ENCODE measurements at regions not wholly inside any gene's neighbourhood (a gene's known extent, or its start where the extent isn't known, plus 50 kb on each side); places are given as distances from the start of the nearest gene placed in this dataset.

GRCh38 chr12:108052260-108052659 lies 76.8 kb upstream of the WSCD2 start:
- Mint-ChIP-seq H3K9me3 (no peaks in the 10 kb centered on the region), H3K4me1 (ENCODE audit: low read depth) (no peaks in the 10 kb centered on the region), H3K36me3 (no peaks in the 10 kb centered on the region), H3K27me3 (peaks cover 16% of the 10 kb centered on the region), H3K27ac (no peak overlapping the region), H3K4me3 (no peak overlapping the region)
- intact Hi-C loops (cut with micrococcal nuclease), result no loop called here
- CTCF ChIA-PET, result no interaction called here
- POLR2A ChIA-PET, result no interaction called here
- DNase-seq, result no peak

GRCh38 chr12:108053512-108053911 lies 75.6 kb upstream of the WSCD2 start:
- Mint-ChIP-seq H3K36me3 (no peaks in the 10 kb centered on the region), H3K9me3 (no peaks in the 10 kb centered on the region), H3K4me3 (no peak overlapping the region), H3K27me3 (peaks cover 12% of the 10 kb centered on the region), H3K27ac (no peak overlapping the region), H3K4me1 (ENCODE audit: low read depth) (no peaks in the 10 kb centered on the region)
- CTCF ChIA-PET, result no interaction called here
- POLR2A ChIA-PET, result no interaction called here
- intact Hi-C loops (cut with micrococcal nuclease), result no loop called here
- no peak for DNase-seq

DNA sequence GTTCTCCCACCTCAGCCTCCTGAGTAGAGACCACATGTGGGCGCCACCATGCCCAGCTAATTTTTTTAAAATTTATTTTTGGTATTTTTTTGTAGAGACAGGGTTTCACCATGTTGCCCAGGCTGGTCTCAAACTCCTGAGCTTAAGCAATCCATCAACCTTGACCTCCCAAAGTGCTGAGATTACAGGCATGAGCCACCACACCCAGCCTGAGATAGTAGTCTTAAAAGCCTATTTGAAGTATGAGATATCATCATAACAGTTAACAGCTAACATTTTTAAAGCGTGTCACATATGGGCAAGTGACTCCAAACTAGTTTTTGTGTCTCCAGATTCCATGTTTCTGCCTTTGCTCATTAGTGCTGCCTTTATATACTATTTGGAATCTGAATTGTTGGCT lies 74.6 kb upstream of the WSCD2 start:
- Mint-ChIP-seq H3K4me1 (ENCODE audit: low read depth) (no peaks in the 10 kb centered on the region), H3K9me3 (no peaks in the 10 kb centered on the region), H3K36me3 (no peaks in the 10 kb centered on the region), H3K4me3 (no peak overlapping the region), H3K27ac (no peak overlapping the region), H3K27me3 (peaks cover 12% of the 10 kb centered on the region)
- ChIA-PET CTCF (no interaction called here), POLR2A (no interaction called here)
- DNase-seq, result no peak
- intact Hi-C loops (cut with micrococcal nuclease), result no loop called here

GRCh38 chr12:108055141-108055540 lies 73.9 kb upstream of the WSCD2 start:
- no peaks in the 10 kb centered on the region for H3K9me3 Mint-ChIP-seq
- no peak for DNase-seq
- ChIA-PET POLR2A (no interaction called here), CTCF (no interaction called here)
- H3K4me1 Mint-ChIP-seq (ENCODE audit: low read depth), result no peaks in the 10 kb centered on the region
- H3K27me3 Mint-ChIP-seq, result peaks cover 9% of the 10 kb centered on the region
- no peak overlapping the region for H3K4me3 Mint-ChIP-seq
- intact Hi-C loops (cut with micrococcal nuclease), result no loop called here
- no peaks in the 10 kb centered on the region for H3K36me3 Mint-ChIP-seq
- no peak overlapping the region for H3K27ac Mint-ChIP-seq

GRCh38 chr12:108060067-108060466 lies 69.0 kb upstream of the WSCD2 start:
- H3K4me1 Mint-ChIP-seq (ENCODE audit: low read depth), result no peaks in the 10 kb centered on the region
- POLR2A ChIA-PET, result no interaction called here
- intact Hi-C loops (cut with micrococcal nuclease), result no loop called here
- no peak for DNase-seq
- no peak overlapping the region for H3K27ac Mint-ChIP-seq
- CTCF ChIA-PET, result no interaction called here
- H3K9me3 Mint-ChIP-seq, result no peaks in the 10 kb centered on the region
- no peak overlapping the region for H3K4me3 Mint-ChIP-seq
- no peaks in the 10 kb centered on the region for H3K36me3 Mint-ChIP-seq
- peaks cover 3% of the 10 kb centered on the region for H3K27me3 Mint-ChIP-seq

GRCh38 chr12:108060903-108061302 lies 68.2 kb upstream of the WSCD2 start:
- no peak for DNase-seq
- Mint-ChIP-seq H3K36me3 (no peaks in the 10 kb centered on the region), H3K27ac (no peak overlapping the region), H3K4me3 (no peak overlapping the region), H3K9me3 (no peaks in the 10 kb centered on the region), H3K4me1 (ENCODE audit: low read depth) (no peaks in the 10 kb centered on the region), H3K27me3 (peaks cover 3% of the 10 kb centered on the region)
- POLR2A ChIA-PET, result no interaction called here
- CTCF ChIA-PET, result no interaction called here
- intact Hi-C loops (cut with micrococcal nuclease), result no loop called here

- Mint-ChIP-seq H3K36me3 (no peaks in the 10 kb centered on the region), H3K4me3 (no peak overlapping the region), H3K27me3 (peaks cover 3% of the 10 kb centered on the region), H3K9me3 (no peaks in the 10 kb centered on the region), H3K4me1 (ENCODE audit: low read depth) (no peaks in the 10 kb centered on the region), H3K27ac (no peak overlapping the region)
- DNase-seq, result no peak
- intact Hi-C loops (cut with micrococcal nuclease), result no loop called here
- POLR2A ChIA-PET, result no interaction called here
- CTCF ChIA-PET, result interaction anchor here (0.7 kb wide), 1 partner anchor 145 kb away, joined by 3 read pairs; no protein-coding TSS in a partner anchor
These were observed 65.9 kb upstream of the WSCD2 start for GRCh38 chr12:108063192-108063591.

GRCh38 chr12:108065069-108065468 lies 64.0 kb upstream of the WSCD2 start:
- POLR2A ChIA-PET, result no interaction called here
- Mint-ChIP-seq H3K27me3 (peaks cover 6% of the 10 kb centered on the region), H3K27ac (no peak overlapping the region), H3K4me3 (no peak overlapping the region), H3K9me3 (no peaks in the 10 kb centered on the region), H3K4me1 (ENCODE audit: low read depth) (no peaks in the 10 kb centered on the region), H3K36me3 (no peaks in the 10 kb centered on the region)
- intact Hi-C loops (cut with micrococcal nuclease), result no loop called here
- DNase-seq, result no peak
- CTCF ChIA-PET, result no interaction called here

GRCh38 chr12:108066583-108067577 lies 62.2 kb upstream of the WSCD2 start:
- intact Hi-C loops (cut with micrococcal nuclease), result no loop called here
- Mint-ChIP-seq H3K27ac (no peak overlapping the region), H3K4me3 (no peak overlapping the region), H3K9me3 (no peaks in the 10 kb centered on the region), H3K36me3 (no peaks in the 10 kb centered on the region), H3K27me3 (peaks cover 11% of the 10 kb centered on the region), H3K4me1 (ENCODE audit: low read depth) (no peaks in the 10 kb centered on the region)
- POLR2A ChIA-PET, result no interaction called here
- CTCF ChIA-PET, result interaction anchor here (0.6 kb wide), 1 partner anchor 388 kb away, joined by 3 read pairs; no protein-coding TSS in a partner anchor
- no peak for DNase-seq

- no peak overlapping the region for H3K4me3 Mint-ChIP-seq
These were observed 59.4 kb upstream of the WSCD2 start for GRCh38 chr12:108069651-108070165.

DNA sequence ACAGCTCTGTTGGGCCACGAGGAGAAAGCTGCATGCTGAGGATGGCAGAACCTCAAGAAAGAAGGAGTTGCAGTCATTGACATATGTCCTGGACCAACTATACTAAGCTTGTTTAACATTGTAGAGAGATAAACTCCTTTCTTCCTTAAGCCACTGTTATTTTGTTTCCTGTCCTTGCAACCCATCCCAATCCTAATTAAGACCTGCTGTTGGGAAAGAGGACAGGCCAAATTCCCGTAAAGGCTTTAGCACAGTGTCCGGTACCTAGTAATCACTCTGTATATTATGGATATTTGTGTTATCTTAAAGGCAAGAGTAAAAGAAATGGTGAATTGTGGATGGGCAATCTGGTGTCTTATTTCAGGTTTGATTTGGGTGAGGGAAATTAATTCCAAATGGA lies 53.5 kb upstream of the WSCD2 start:
- H3K27me3 Mint-ChIP-seq, result peaks cover 12% of the 10 kb centered on the region
- intact Hi-C loops (cut with micrococcal nuclease), result no loop called here
- CTCF ChIA-PET, result no interaction called here

More at GRCh38 chr12:108069651-108070165, 59.4 kb upstream of the WSCD2 start:
- H3K4me1 Mint-ChIP-seq (ENCODE audit: low read depth), result no peaks in the 10 kb centered on the region
- POLR2A ChIA-PET, result no interaction called here
- H3K9me3 Mint-ChIP-seq, result no peaks in the 10 kb centered on the region
- peaks cover 10% of the 10 kb centered on the region for H3K27me3 Mint-ChIP-seq
- no peak overlapping the region for H3K27ac Mint-ChIP-seq
- CTCF ChIA-PET, result no interaction called here
- DNase-seq, result no peak
- no peaks in the 10 kb centered on the region for H3K36me3 Mint-ChIP-seq
- intact Hi-C loops (cut with micrococcal nuclease), result no loop called here

DNA sequence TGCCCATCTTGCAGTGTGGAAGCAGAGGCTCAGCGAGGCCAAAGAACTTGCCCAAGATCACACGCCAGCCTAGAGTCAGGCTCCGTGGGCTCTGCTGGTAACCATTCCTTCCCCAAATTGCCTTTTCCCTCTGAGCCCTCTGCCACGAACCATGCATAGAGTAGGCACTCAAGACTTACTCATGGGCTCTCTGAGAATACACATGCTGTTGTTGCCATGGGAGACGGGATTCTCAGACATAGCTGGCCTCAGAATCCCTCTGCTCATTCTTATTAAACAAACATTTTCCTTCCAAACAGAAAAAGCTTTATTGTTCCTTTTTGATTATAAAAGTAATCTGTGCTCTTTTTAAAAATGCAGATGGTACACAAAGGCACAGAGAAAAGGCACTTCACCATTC lies 52.5 kb upstream of the WSCD2 start:
- no peak for DNase-seq
- Mint-ChIP-seq H3K9me3 (no peaks in the 10 kb centered on the region), H3K4me1 (ENCODE audit: low read depth) (no peaks in the 10 kb centered on the region), H3K36me3 (no peaks in the 10 kb centered on the region), H3K27ac (no peak overlapping the region), H3K27me3 (peaks cover 10% of the 10 kb centered on the region), H3K4me3 (no peak overlapping the region)
- ChIA-PET POLR2A (no interaction called here), CTCF (no interaction called here)
- intact Hi-C loops (cut with micrococcal nuclease), result no loop called here

More for the DNA sequence above, 53.5 kb upstream of the WSCD2 start:
- Mint-ChIP-seq H3K4me1 (ENCODE audit: low read depth) (no peaks in the 10 kb centered on the region), H3K4me3 (no peak overlapping the region), H3K27ac (no peak overlapping the region), H3K9me3 (no peaks in the 10 kb centered on the region), H3K36me3 (no peaks in the 10 kb centered on the region)
- POLR2A ChIA-PET, result no interaction called here
- no peak for DNase-seq

DNA sequence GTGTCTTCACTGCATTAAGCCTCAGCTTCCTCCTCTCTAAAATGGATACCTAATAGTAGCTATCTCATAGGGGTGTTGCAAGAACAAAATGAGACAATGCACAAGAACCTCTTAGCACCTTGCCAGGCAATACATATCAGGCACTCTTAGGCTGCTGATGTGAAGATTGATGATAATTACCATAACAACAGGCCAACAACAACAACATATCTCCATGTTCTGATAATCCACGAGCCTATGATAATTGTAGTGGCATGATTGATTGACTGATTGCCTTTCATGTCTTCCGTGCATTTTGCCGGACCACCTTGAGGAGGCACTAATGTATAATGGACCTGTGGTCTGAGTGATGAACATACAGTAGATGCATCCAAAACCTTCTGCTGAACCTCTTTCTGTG lies 50.7 kb upstream of the WSCD2 start:
- no peaks in the 10 kb centered on the region for H3K9me3 Mint-ChIP-seq
- no peaks in the 10 kb centered on the region for H3K36me3 Mint-ChIP-seq
- H3K4me1 Mint-ChIP-seq (ENCODE audit: low read depth), result no peaks in the 10 kb centered on the region
- intact Hi-C loops (cut with micrococcal nuclease), result no loop called here
- peaks cover 11% of the 10 kb centered on the region for H3K27me3 Mint-ChIP-seq
- no peak for DNase-seq
- no peak overlapping the region for H3K4me3 Mint-ChIP-seq
- no peak overlapping the region for H3K27ac Mint-ChIP-seq
- CTCF ChIA-PET, result interaction anchor here (1.4 kb wide), 1 partner anchor 12 kb away, joined by 3 read pairs; no protein-coding TSS in a partner anchor
- POLR2A ChIA-PET, result no interaction called here
